Natural killer cell treated with Interleukin-12 subunit alpha and Interleukin-12 subunit beta and Interleukin-15 and Interleukin-18, amount 100 ng/mL, for 72 hours (primary cell): ENCODE measurements at regions not wholly inside any gene's neighbourhood (a gene's known extent, or its start where the extent isn't known, plus 50 kb on each side); places are given as distances from the start of the nearest gene placed in this dataset.
A peak's percentile ranks its signal among the peaks of the same experiment; 100 is the strongest.

ENCODE experiments used
- ATAC-seq, 2 donors: fragments of 150-1000 bp; cut with Tn5 transposase in 1 of 2; sonication (Bioruptor Pico), chemical (Tn5 transposase) in 1 of 2; 2 replicates each; pipeline ENCODE4 v1.10.0; 2021
- DNase-seq: peaks from one replicate; pipeline ENCODE4 v3.0.0; 2022; ENCODE audit warnings: low spot score
- H3K27ac Mint-ChIP-seq, 2 donors: 1 replicate in 1 of 2; 2 replicates in 1 of 2; pipeline ENCODE4 v1.8.0; 2022; ENCODE audit warnings: mixed read lengths in 2 of 2, mild to moderate bottlenecking in 1 of 2, moderate library complexity in 1 of 2
- H3K27me3 Mint-ChIP-seq, 2 donors: 1 replicate in 1 of 2; 2 replicates in 1 of 2; pipeline ENCODE4 v1.8.0; 2022; ENCODE audit warnings: mixed read lengths in 2 of 2
- H3K36me3 Mint-ChIP-seq: one replicate; pipeline ENCODE4 v1.8.0; 2022; ENCODE audit warnings: mixed read lengths
- H3K4me1 Mint-ChIP-seq, 2 donors: 1 replicate in 1 of 2; 2 replicates in 1 of 2; pipeline ENCODE4 v1.8.0; 2022; ENCODE audit warnings: low read depth in 2 of 2, mixed read lengths in 2 of 2, mild to moderate bottlenecking in 1 of 2
- H3K4me3 Mint-ChIP-seq: one replicate; pipeline ENCODE4 v1.8.0; 2022; ENCODE audit warnings: mixed read lengths
- H3K9me3 Mint-ChIP-seq: 2 replicates; pipeline ENCODE4 v1.8.0; 2022; ENCODE audit warnings: mixed read lengths

DNA sequence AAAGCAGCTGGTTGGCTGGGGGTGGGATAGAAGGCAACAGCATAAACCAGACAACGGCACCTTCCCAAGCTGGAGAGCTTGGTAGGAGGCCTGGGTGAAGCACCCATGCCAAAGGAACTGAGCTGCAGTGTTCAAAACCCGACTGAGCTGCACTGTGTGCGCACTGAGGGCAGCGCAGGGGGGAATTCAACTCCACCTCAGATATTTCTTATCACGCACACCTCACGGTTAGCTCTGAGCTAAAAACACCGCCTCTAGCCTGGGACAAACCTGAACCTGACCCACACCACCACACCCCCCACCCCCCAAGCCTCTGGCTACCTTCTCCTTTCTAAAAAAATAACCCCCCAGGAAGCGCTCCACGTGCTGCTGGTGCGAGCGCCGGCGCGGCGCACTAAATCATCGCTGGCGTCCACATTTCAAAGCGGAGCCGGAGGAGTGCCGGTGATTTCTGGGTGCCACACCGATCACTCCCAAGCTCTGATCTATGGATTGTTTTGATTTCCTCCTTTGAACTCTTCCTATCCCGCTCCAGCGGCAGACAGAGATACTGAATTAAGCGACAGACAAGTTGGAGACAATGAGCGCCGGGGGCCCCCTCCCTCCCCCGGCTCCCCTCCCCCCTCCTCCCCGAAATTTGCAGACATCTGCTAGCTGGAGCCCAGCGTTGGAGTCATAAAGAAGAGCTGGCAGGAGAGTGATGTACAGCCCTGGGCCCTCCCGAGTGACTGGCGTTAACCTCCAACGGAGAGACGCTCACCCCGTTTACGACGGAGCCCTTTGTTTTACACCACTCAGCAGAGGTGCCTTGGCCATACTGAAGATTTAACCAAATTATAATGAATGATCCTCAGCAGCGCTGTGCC lies 85.0 kb downstream of the NOG start:
- DNase-seq, result no peak
- Mint-ChIP-seq H3K36me3 (no peaks in the 10 kb centered on the region), H3K27me3 (peaks cover 42 to 55% of the 10 kb centered on the region in 2 donors), H3K27ac (no peak overlapping the region), H3K9me3 (no peaks in the 10 kb centered on the region), H3K4me3 (no peak overlapping the region), H3K4me1 (peaks cover 22 to 27% of the 10 kb centered on the region in 2 donors)
- no peak for ATAC-seq

DNA sequence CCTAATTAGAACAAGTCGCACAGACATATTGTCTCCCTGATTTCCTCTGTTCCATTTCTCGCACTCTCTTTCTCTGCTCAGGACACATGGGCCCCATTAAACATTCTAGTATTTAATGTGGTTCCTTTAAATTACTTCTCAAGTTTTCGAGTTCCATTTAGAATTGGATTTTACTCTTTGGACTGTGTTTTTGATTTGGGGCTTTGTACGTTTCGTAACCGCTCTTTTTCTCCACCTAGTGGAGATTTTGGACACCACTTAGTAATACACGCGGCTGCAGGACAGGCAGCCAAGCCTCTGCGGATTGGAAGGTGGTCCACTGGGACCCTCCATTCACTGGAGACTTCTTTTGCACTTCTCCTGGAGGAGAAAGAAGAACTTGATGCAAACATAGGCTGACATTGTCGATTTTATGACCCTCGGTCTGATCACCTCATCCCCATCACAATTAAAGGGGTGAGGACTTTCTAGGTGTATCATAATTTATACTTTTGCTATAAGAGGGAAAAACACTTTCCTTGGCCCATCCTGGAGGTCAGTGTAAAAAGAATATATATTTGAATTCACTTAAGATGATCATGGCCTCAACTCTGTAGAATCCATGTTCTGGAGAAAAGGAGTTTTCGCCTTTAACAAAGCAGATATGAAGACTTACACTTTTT lies 85.7 kb downstream of the NOG start:
- Mint-ChIP-seq H3K4me3 (no peak overlapping the region), H3K36me3 (no peaks in the 10 kb centered on the region), H3K27me3 (peaks cover 46 to 62% of the 10 kb centered on the region in 2 donors), H3K9me3 (no peaks in the 10 kb centered on the region), H3K4me1 (peaks cover 24 to 28% of the 10 kb centered on the region in 2 donors), H3K27ac (no peak overlapping the region)
- DNase-seq, result no peak
- ATAC-seq, result no peak

DNA sequence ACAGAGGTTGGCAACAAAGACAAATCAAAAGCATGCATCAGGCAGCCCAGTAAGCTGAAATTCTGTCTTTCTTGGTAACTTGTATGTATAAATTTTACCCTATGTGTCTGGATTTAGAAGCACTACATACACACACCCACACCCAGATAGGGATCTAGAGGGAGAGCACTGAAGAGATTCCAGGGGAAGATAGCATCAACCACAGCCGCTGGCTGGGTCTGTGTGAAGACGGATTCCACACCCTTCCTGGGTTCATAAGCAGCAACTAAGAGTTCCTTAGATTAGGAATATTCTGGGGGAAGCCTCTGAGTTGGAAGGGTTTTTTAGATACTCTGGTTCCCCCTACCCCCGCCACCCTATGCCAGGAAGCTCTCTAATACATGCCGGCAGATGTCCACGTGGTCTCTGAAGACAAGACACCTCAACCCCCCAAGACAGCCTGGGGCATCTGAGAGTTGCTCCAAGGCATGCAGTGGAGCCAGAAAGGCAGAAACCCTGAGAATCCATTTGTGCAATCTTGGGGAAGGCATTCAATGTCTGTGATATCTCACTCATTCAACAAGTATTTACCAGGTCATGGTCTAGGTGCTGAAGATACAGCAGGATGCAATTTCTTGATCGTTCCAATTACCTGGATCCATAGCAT lies 86.4 kb downstream of the NOG start:
- H3K27me3 Mint-ChIP-seq, result peaks cover 41 to 63% of the 10 kb centered on the region in 2 donors
- DNase-seq (no peak), ATAC-seq (no peak)
- no peak overlapping the region for H3K27ac Mint-ChIP-seq
- no peaks in the 10 kb centered on the region for H3K36me3 Mint-ChIP-seq
- no peaks in the 10 kb centered on the region for H3K9me3 Mint-ChIP-seq
- peaks cover 24 to 26% of the 10 kb centered on the region in 2 donors for H3K4me1 Mint-ChIP-seq
- H3K4me3 Mint-ChIP-seq, result no peak overlapping the region

DNA sequence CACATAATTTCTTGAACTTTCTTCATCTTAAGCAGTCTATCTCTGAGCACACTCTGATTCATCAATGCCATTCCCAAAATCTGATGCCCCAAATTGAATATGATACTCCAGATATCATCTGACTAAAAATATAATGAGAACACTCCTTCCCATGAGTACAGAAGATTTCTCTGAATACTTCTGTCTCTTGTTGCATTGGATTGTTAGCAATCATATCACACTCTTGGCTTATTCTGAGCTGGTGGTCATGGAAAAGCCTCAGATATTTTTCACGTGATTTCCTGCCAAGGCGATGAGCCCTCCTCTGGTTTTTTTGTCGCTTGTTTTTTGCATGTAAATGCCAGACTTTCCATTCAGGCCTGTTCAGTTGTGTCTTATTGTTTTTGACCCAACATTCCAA lies 87.2 kb downstream of the NOG start:
- H3K9me3 Mint-ChIP-seq, result no peaks in the 10 kb centered on the region
- ATAC-seq (no peak), DNase-seq (no peak)
- peaks cover 20 to 21% of the 10 kb centered on the region in 2 donors for H3K4me1 Mint-ChIP-seq
- peak overlapping the region in 1 of 2 donors; percentile 4 for H3K27ac Mint-ChIP-seq
- no peak overlapping the region for H3K4me3 Mint-ChIP-seq
- H3K36me3 Mint-ChIP-seq, result no peaks in the 10 kb centered on the region
- peaks cover 37 to 62% of the 10 kb centered on the region in 2 donors for H3K27me3 Mint-ChIP-seq

DNA sequence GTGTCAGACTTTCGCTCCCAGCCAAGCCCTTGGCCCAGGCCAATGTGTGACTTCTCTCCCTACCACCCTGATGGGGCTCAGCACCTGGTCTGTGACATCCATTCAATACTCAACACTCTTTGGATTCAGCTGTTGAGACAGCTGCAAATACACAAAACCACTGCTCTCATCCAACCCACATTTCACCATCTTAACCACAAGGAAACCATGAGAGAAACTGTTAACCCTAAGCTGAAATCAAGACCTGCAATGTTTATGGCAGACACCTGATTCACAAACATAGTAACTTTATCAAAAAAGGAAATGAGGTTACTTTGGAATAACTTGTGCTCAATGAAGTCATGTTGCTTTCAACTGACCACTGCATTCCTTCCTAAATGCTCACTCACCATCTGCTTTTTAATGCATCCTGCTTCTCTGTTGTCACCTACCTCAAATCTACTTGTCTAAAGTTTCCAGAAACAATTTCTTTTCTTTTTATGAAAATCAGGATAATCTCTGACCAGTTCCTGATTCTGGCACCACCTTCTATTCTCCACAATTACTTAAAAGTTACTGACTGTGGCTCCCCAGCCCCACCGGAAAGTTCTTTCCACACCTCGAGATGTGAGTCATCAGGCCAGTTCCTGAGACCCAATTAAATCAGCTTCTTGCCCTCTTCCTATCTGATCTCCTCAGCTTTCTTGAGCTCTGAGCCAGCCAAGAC lies 88.2 kb downstream of the NOG start:
- Mint-ChIP-seq H3K27ac (no peak overlapping the region), H3K4me3 (no peak overlapping the region), H3K9me3 (no peaks in the 10 kb centered on the region), H3K36me3 (no peaks in the 10 kb centered on the region), H3K27me3 (peaks cover 41 to 63% of the 10 kb centered on the region in 2 donors), H3K4me1 (peaks cover 16 to 18% of the 10 kb centered on the region in 2 donors)
- DNase-seq (no peak), ATAC-seq (peak; percentile 83 to 85)

DNA sequence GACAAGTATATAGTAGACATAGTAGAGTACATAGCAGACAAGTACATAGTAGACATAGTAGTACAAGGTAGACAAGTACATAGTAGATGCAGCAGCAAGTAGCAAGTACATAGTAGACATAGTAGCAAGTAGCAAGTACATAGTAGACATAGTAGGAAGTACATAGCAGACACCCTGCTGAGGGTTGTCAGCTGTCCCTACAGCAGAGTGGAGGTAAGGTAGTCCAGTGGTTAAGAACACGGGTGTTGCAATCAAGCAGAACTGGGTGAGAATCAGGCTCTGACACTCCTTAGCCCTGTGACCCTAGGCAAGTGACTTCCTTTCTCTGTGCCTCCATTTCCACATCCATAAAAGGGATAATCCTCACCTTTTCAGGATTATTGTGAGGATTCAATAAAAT lies 94.7 kb downstream of the NOG start:
- H3K36me3 Mint-ChIP-seq, result no peaks in the 10 kb centered on the region
- H3K9me3 Mint-ChIP-seq, result no peaks in the 10 kb centered on the region
- H3K27me3 Mint-ChIP-seq, result peaks cover 61 to 79% of the 10 kb centered on the region in 2 donors
- peaks cover 5% of the 10 kb centered on the region in 2 donors for H3K4me1 Mint-ChIP-seq
- no peak for DNase-seq
- ATAC-seq, result no peak
- H3K27ac Mint-ChIP-seq, result no peak overlapping the region
- H3K4me3 Mint-ChIP-seq, result no peak overlapping the region

DNA sequence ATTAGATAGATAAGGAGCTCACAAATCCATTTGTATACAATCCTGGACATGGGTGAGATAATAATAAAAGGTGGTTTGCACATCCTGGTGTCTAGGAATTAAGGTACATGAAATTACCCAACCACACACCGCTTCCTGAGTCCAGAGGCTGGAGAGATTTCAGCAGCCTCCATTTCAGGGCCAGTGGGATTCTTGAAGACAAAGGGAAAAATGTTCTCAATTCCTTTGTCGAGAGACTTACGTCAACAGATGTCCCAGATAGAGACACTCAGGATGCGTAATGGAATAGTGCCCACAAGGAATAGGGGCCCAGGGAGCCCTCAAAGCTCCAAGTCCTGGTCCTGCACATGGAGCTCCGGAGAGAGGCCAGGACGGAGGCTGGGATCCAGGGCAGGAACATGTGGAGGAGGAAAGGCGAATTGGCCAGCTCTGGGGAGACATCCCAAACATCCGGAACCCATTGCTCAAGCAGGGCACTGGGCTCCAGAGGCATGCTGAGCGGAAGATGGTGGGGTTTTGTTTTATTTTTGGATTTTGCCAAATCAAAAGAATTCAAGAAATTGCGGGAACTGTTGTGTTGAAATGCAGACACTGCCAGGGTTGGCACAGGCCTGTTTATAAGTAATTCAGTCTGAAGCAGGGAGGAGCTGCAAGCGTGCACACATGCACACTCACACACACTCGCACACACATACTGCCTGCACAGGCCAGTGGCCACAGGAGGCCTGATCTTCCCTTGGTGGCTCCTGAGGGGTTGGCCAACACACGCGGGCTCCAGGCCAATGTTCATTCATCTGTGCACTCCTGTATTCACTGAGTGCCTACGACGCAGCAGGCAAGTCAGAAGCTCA lies 97.2 kb downstream of the NOG start:
- Mint-ChIP-seq H3K4me3 (no peak overlapping the region), H3K27me3 (peaks cover 63 to 77% of the 10 kb centered on the region in 2 donors), H3K27ac (no peak overlapping the region), H3K36me3 (no peaks in the 10 kb centered on the region), H3K4me1 (no peaks in the 10 kb centered on the region), H3K9me3 (no peaks in the 10 kb centered on the region)
- DNase-seq (no peak), ATAC-seq (peak; percentile 6 to 40)

DNA sequence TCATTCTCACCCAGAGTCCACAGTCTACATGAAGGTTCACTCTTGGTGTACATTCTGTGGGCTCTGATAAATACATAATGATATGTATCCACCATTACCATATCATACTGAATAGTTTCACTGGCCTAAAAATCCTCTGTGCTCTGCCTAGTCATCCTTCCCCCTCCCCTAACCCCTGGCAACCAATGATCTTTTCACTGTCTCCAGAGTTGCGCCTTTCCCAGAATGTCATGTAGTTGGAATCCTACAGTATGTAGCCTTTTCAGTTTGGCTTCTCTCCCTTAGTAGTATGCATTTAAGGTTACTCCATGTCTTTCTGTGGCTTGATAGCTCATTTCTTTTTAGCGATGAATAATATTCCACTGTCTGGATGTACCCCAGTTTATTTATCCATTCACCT lies 101.3 kb downstream of the NOG start:
- no peak for DNase-seq

DNA sequence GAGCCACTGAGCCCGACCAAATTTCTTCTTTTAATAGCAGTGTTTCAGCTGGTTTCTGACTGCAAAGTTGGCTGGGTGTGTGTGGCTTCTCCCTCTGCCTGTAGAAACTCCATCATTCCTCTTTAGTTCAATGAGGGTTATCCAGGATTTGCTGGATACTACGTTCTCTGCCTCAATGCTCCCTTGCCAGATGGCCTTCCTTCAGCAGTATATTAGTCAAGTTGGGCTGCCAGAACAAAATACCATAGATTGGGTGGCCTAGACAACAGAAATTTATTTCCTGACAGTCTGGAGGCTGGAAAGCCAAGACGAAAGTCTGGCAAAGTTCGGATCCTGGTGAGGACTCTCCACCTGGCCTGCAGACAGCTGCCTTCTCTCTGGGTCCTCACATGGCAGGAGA lies 103.7 kb downstream of the NOG start:
- H3K4me3 Mint-ChIP-seq, result no peak overlapping the region
- no peak for DNase-seq
- no peaks in the 10 kb centered on the region for H3K4me1 Mint-ChIP-seq
- H3K9me3 Mint-ChIP-seq, result no peaks in the 10 kb centered on the region
- no peak for ATAC-seq
- no peak overlapping the region for H3K27ac Mint-ChIP-seq
- peaks cover 44 to 51% of the 10 kb centered on the region in 2 donors for H3K27me3 Mint-ChIP-seq
- H3K36me3 Mint-ChIP-seq, result no peaks in the 10 kb centered on the region

More for the DNA sequence above, 101.3 kb downstream of the NOG start:
- ATAC-seq, result no peak
- Mint-ChIP-seq H3K4me1 (no peaks in the 10 kb centered on the region), H3K27me3 (peaks cover 54 to 60% of the 10 kb centered on the region in 2 donors), H3K9me3 (no peaks in the 10 kb centered on the region), H3K27ac (no peak overlapping the region), H3K4me3 (no peak overlapping the region), H3K36me3 (no peaks in the 10 kb centered on the region)

DNA sequence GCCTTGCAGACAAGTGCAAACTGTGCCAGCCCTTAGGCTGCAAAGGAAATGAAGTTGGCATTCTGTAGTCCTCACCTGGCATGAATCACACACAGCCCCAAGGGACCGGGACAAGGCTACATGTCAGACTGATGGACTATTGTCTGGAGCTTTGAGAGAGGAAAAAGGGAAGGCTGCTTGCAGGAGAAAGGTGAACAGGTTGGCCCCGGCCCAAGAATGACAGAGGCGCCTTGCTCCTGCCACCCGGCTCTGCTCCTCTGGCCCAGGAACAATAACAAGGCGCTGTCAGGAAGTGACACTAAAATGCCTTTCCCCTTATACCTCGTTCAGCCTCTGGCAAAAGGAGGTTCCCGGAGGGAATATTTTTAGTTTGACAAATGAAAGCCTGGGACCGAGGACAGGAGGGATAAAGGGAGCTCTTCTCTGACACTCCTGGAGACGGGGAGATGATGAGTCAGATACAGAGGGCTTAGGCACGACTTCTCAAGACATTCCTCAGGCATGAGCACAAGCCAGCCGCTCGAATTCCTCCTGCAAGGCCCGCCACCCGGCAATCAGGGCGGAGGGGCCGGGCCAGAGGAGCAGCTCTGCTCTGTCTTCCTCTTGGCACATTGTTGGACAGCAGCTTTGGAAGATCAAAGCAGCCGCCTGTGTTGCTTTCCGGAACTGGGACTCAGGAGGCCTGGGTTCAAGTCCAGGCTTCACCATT lies 105.8 kb downstream of the NOG start:
- Mint-ChIP-seq H3K4me3 (no peak overlapping the region), H3K27me3 (peaks cover 52 to 62% of the 10 kb centered on the region in 2 donors), H3K36me3 (no peaks in the 10 kb centered on the region), H3K9me3 (no peaks in the 10 kb centered on the region), H3K4me1 (no peaks in the 10 kb centered on the region), H3K27ac (no peak overlapping the region)
- DNase-seq, result no peak
- ATAC-seq, result no peak

DNA sequence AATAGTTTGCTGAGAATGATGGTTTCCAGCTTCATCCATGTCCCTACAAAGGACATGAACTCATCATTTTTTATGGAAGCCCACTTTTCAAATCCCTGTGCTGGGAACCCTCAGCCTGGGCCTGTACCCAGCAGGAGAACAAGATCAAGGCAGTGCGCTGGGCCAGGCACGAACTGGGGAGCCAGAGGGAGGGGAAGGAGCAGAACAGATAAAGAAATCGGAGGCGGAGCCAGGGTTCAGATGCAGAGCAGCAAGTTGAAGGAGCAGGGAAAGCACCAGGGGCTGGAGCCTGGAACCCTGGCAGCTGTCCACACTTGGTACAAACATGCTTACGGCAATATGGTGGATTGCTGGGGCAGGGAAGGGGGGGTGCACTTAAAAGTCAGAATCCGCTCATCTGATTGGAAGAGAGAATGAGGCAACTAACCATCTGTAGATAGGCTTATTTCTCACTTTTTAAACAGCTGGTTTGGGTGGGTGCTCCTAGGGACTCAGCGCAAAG lies 107.5 kb downstream of the NOG start:
- peaks cover 46 to 53% of the 10 kb centered on the region in 2 donors for H3K27me3 Mint-ChIP-seq
- ATAC-seq, result no peak
- H3K27ac Mint-ChIP-seq, result no peak overlapping the region

More for the DNA sequence above, 107.5 kb downstream of the NOG start:
- Mint-ChIP-seq H3K9me3 (no peaks in the 10 kb centered on the region), H3K36me3 (no peaks in the 10 kb centered on the region), H3K4me3 (no peak overlapping the region), H3K4me1 (no peaks in the 10 kb centered on the region)
- no peak for DNase-seq
